Activated T-helper 1 cell treated with anti-CD3 and anti-CD28 coated beads, Interleukin-12 subunit alpha, Interleukin-12 subunit beta, Interleukin-2, Interleukin-4 antibody, amounts not matched to agents 30 ng/mL and 10 ng/mL and 1 ng/mL, durations not matched to agents 14 hours and 24 hours and 36 hours (primary cell): ENCODE measurements at regions not wholly inside any gene's neighbourhood (a gene's known extent, or its start where the extent isn't known, plus 50 kb on each side); places are given as distances from the start of the nearest gene placed in this dataset.

ENCODE experiments used
- DNase-seq: peaks from one replicate; pipeline ENCODE4 v3.0.0; 2021; ENCODE audit warnings: low spot score
- H3K27ac Mint-ChIP-seq: one replicate; pipeline ENCODE4 v1.8.0; 2021; ENCODE audit warnings: mild to moderate bottlenecking, mixed read lengths
- H3K27me3 Mint-ChIP-seq: one replicate; pipeline ENCODE4 v1.8.0; 2022; ENCODE audit warnings: mild to moderate bottlenecking, moderate library complexity, mixed read lengths; ENCODE audit not compliant: insufficient read depth
- H3K36me3 Mint-ChIP-seq: one replicate; pipeline ENCODE4 v1.8.0; 2021; ENCODE audit warnings: low read depth, mixed read lengths
- H3K4me1 Mint-ChIP-seq: one replicate; pipeline ENCODE4 v1.8.0; 2021; ENCODE audit warnings: low read depth, mixed read lengths
- H3K4me3 Mint-ChIP-seq: one replicate; pipeline ENCODE4 v1.8.0; 2021; ENCODE audit warnings: mild to moderate bottlenecking, moderate library complexity, mixed read lengths
- H3K9me3 Mint-ChIP-seq: one replicate; pipeline ENCODE4 v1.8.0; 2021; ENCODE audit warnings: mixed read lengths
- intact Hi-C: fragments of 100-400 bp; cut with micrococcal nuclease; formaldehyde crosslinking; loops from one replicate; pipeline ENCODE4 v1.15.1; 2024

GRCh38 chr12:58554522-58555157, 365.7 kb downstream of the LRIG3 start:
- Mint-ChIP-seq H3K9me3 (no peaks in the 10 kb centered on the region), H3K4me3 (no peak overlapping the region), H3K27ac (no peak overlapping the region), H3K4me1 (no peaks in the 10 kb centered on the region), H3K36me3 (no peaks in the 10 kb centered on the region), H3K27me3 (peaks cover 4% of the 10 kb centered on the region)
- intact Hi-C loops: no loop called here
- no peak for DNase-seq

- H3K27me3 Mint-ChIP-seq: peaks cover 4% of the 10 kb centered on the region
- intact Hi-C loops: no loop called here
- H3K36me3 Mint-ChIP-seq: no peaks in the 10 kb centered on the region
- H3K4me3 Mint-ChIP-seq: no peak overlapping the region
- H3K9me3 Mint-ChIP-seq: no peaks in the 10 kb centered on the region
- no peak for DNase-seq
- no peaks in the 10 kb centered on the region for H3K4me1 Mint-ChIP-seq
- H3K27ac Mint-ChIP-seq: no peak overlapping the region
These were observed 363.1 kb downstream of the LRIG3 start for GRCh38 chr12:58557171-58557570.

- Mint-ChIP-seq H3K27ac (no peak overlapping the region), H3K27me3 (peaks cover 4% of the 10 kb centered on the region), H3K36me3 (no peaks in the 10 kb centered on the region), H3K9me3 (no peaks in the 10 kb centered on the region), H3K4me1 (no peaks in the 10 kb centered on the region), H3K4me3 (no peak overlapping the region)
- DNase-seq: no peak
- intact Hi-C loops: no loop called here
These were observed 362.6 kb downstream of the LRIG3 start for GRCh38 chr12:58557661-58558060.

GRCh38 chr12:58563621-58564020, 356.7 kb downstream of the LRIG3 start:
- no peaks in the 10 kb centered on the region for H3K36me3 Mint-ChIP-seq
- H3K27ac Mint-ChIP-seq: no peak overlapping the region
- no peaks in the 10 kb centered on the region for H3K27me3 Mint-ChIP-seq
- H3K4me1 Mint-ChIP-seq: no peaks in the 10 kb centered on the region
- DNase-seq: no peak
- intact Hi-C loops: no loop called here
- H3K9me3 Mint-ChIP-seq: no peaks in the 10 kb centered on the region
- H3K4me3 Mint-ChIP-seq: no peak overlapping the region

GRCh38 chr12:58564721-58565120, 355.6 kb downstream of the LRIG3 start:
- intact Hi-C loops: no loop called here
- Mint-ChIP-seq H3K9me3 (no peaks in the 10 kb centered on the region), H3K36me3 (no peaks in the 10 kb centered on the region), H3K27me3 (no peaks in the 10 kb centered on the region), H3K27ac (no peak overlapping the region), H3K4me3 (no peak overlapping the region), H3K4me1 (no peaks in the 10 kb centered on the region)
- DNase-seq: no peak

GRCh38 chr12:58566599-58566998, 353.7 kb downstream of the LRIG3 start:
- H3K4me3 Mint-ChIP-seq: no peak overlapping the region
- intact Hi-C loops: no loop called here
- H3K27ac Mint-ChIP-seq: no peak overlapping the region
- no peaks in the 10 kb centered on the region for H3K9me3 Mint-ChIP-seq
- no peaks in the 10 kb centered on the region for H3K27me3 Mint-ChIP-seq
- no peak for DNase-seq
- H3K4me1 Mint-ChIP-seq: no peaks in the 10 kb centered on the region
- no peaks in the 10 kb centered on the region for H3K36me3 Mint-ChIP-seq

GRCh38 chr12:58567189-58567588, 353.1 kb downstream of the LRIG3 start:
- no peak overlapping the region for H3K4me3 Mint-ChIP-seq
- no peak overlapping the region for H3K27ac Mint-ChIP-seq
- H3K36me3 Mint-ChIP-seq: no peaks in the 10 kb centered on the region
- intact Hi-C loops: no loop called here
- no peaks in the 10 kb centered on the region for H3K4me1 Mint-ChIP-seq
- DNase-seq: no peak
- H3K9me3 Mint-ChIP-seq: no peaks in the 10 kb centered on the region
- H3K27me3 Mint-ChIP-seq: no peaks in the 10 kb centered on the region

GRCh38 chr12:58570411-58570810, 349.9 kb downstream of the LRIG3 start:
- no peaks in the 10 kb centered on the region for H3K36me3 Mint-ChIP-seq
- H3K4me1 Mint-ChIP-seq: no peaks in the 10 kb centered on the region
- no peaks in the 10 kb centered on the region for H3K9me3 Mint-ChIP-seq
- no peaks in the 10 kb centered on the region for H3K27me3 Mint-ChIP-seq
- no peak overlapping the region for H3K4me3 Mint-ChIP-seq
- DNase-seq: no peak
- no peak overlapping the region for H3K27ac Mint-ChIP-seq
- intact Hi-C loops: no loop called here

- no peak for DNase-seq
- H3K27me3 Mint-ChIP-seq: no peaks in the 10 kb centered on the region
- H3K36me3 Mint-ChIP-seq: no peaks in the 10 kb centered on the region
- intact Hi-C loops: no loop called here
- H3K27ac Mint-ChIP-seq: no peak overlapping the region
- H3K4me3 Mint-ChIP-seq: no peak overlapping the region
- no peaks in the 10 kb centered on the region for H3K4me1 Mint-ChIP-seq
- no peaks in the 10 kb centered on the region for H3K9me3 Mint-ChIP-seq
These were observed 345.0 kb downstream of the LRIG3 start for GRCh38 chr12:58575256-58575655.

- Mint-ChIP-seq H3K4me3 (no peak overlapping the region), H3K27me3 (no peaks in the 10 kb centered on the region), H3K27ac (no peak overlapping the region), H3K4me1 (no peaks in the 10 kb centered on the region), H3K9me3 (no peaks in the 10 kb centered on the region), H3K36me3 (no peaks in the 10 kb centered on the region)
- no peak for DNase-seq
- intact Hi-C loops: no loop called here
These were observed 344.2 kb downstream of the LRIG3 start for GRCh38 chr12:58576081-58576480.

- H3K36me3 Mint-ChIP-seq: no peaks in the 10 kb centered on the region
- no peak for DNase-seq
- H3K27me3 Mint-ChIP-seq: no peaks in the 10 kb centered on the region
- H3K9me3 Mint-ChIP-seq: no peaks in the 10 kb centered on the region
- intact Hi-C loops: no loop called here
- no peaks in the 10 kb centered on the region for H3K4me1 Mint-ChIP-seq
- H3K4me3 Mint-ChIP-seq: no peak overlapping the region
- no peak overlapping the region for H3K27ac Mint-ChIP-seq
These were observed 343.4 kb downstream of the LRIG3 start for GRCh38 chr12:58576916-58577315.

- Mint-ChIP-seq H3K4me1 (no peaks in the 10 kb centered on the region), H3K27me3 (no peaks in the 10 kb centered on the region), H3K4me3 (no peak overlapping the region), H3K9me3 (no peaks in the 10 kb centered on the region), H3K36me3 (no peaks in the 10 kb centered on the region), H3K27ac (no peak overlapping the region)
- intact Hi-C loops: no loop called here
- DNase-seq: no peak
These were observed 340.2 kb downstream of the LRIG3 start for GRCh38 chr12:58580095-58580494.

GRCh38 chr12:58583529-58583928, 336.8 kb downstream of the LRIG3 start:
- no peak for DNase-seq
- Mint-ChIP-seq H3K27ac (no peak overlapping the region), H3K27me3 (no peaks in the 10 kb centered on the region), H3K36me3 (no peaks in the 10 kb centered on the region), H3K4me3 (no peak overlapping the region), H3K4me1 (no peaks in the 10 kb centered on the region), H3K9me3 (no peaks in the 10 kb centered on the region)
- intact Hi-C loops: no loop called here

GRCh38 chr12:58583940-58584339, 336.4 kb downstream of the LRIG3 start:
- no peaks in the 10 kb centered on the region for H3K4me1 Mint-ChIP-seq
- H3K9me3 Mint-ChIP-seq: no peaks in the 10 kb centered on the region
- H3K27ac Mint-ChIP-seq: no peak overlapping the region
- H3K27me3 Mint-ChIP-seq: no peaks in the 10 kb centered on the region
- intact Hi-C loops: no loop called here
- DNase-seq: no peak
- no peaks in the 10 kb centered on the region for H3K36me3 Mint-ChIP-seq
- no peak overlapping the region for H3K4me3 Mint-ChIP-seq
